ENCODE measurements at regions not wholly inside any gene's neighbourhood (a gene's known extent, or its start where the extent isn't known, plus 50 kb on each side); places are given as distances from the start of the nearest gene placed in this dataset.
"Not testable (repeated sequence)": the region's sequence is repeated elsewhere in the genome, so short reads cannot be mapped to it uniquely, and the experiment has no call there.

- no peak for DNase-seq (ENCODE audit: low read depth)
- no peak overlapping the region for H3K4me3 ChIP-seq (ENCODE audit: low read depth, low read length)
- TF ChIP-seq CTCF (IDR thresholded peaks at IDR 0.05; ENCODE audit: low read depth, low read length, missing control alignments) = no peak
These were observed 1339.5 kb downstream of the BRD1 start for GRCh38 chr22:48488149-48488551.

- H3K4me3 ChIP-seq (ENCODE audit: low read depth, low read length) = no peak overlapping the region
- TF ChIP-seq CTCF (IDR thresholded peaks at IDR 0.05; ENCODE audit: low read depth, low read length, missing control alignments) = no peak
- DNase-seq (ENCODE audit: low read depth) = no peak
These were observed 1341.1 kb downstream of the BRD1 start for GRCh38 chr22:48486558-48486957.

- no peak for DNase-seq (ENCODE audit: low read depth)
- no peak for TF ChIP-seq CTCF (IDR thresholded peaks at IDR 0.05; ENCODE audit: low read depth, low read length, missing control alignments)
- no peak overlapping the region for H3K4me3 ChIP-seq (ENCODE audit: low read depth, low read length)
These were observed 1341.5 kb downstream of the BRD1 start for GRCh38 chr22:48486134-48486532.

- TF ChIP-seq CTCF (IDR thresholded peaks at IDR 0.05; ENCODE audit: low read depth, low read length, missing control alignments) = no peak
- no peak overlapping the region for H3K4me3 ChIP-seq (ENCODE audit: low read depth, low read length)
- DNase-seq (ENCODE audit: low read depth) = no peak
These were observed 1342.2 kb downstream of the BRD1 start for GRCh38 chr22:48485149-48486133.

- H3K4me3 ChIP-seq (ENCODE audit: low read depth, low read length) = no peak overlapping the region
- no peak for DNase-seq (ENCODE audit: low read depth)
- no peak for TF ChIP-seq CTCF (IDR thresholded peaks at IDR 0.05; ENCODE audit: low read depth, low read length, missing control alignments)
These were observed 1343.7 kb downstream of the BRD1 start for GRCh38 chr22:48483764-48484528.

GRCh38 chr22:48482771-48483170, 1344.9 kb downstream of the BRD1 start:
- no peak overlapping the region for H3K4me3 ChIP-seq (ENCODE audit: low read depth, low read length)
- no peak for DNase-seq (ENCODE audit: low read depth)
- no peak for TF ChIP-seq CTCF (IDR thresholded peaks at IDR 0.05; ENCODE audit: low read depth, low read length, missing control alignments)

GRCh38 chr22:48482198-48482597, 1345.5 kb downstream of the BRD1 start:
- H3K4me3 ChIP-seq (ENCODE audit: low read depth, low read length); DNase-seq (ENCODE audit: low read depth): not testable (repeated sequence)
